G401 (cell line): ENCODE measurements at regions not wholly inside any gene's neighbourhood (a gene's known extent, or its start where the extent isn't known, plus 50 kb on each side); places are given as distances from the start of the nearest gene placed in this dataset.
"Not testable (repeated sequence)": the region's sequence is repeated elsewhere in the genome, so short reads cannot be mapped to it uniquely, and the experiment has no call there.

Source experiments
- DNase-seq: peaks from one replicate; pipeline ENCODE4 v3.0.0-alpha.2; 2015; ENCODE audit warnings: low spot score
- in situ Hi-C: cut with HindIII; loops from 2 replicates; pipeline ENCODE4 v1.10.0; 2016; ENCODE audit warnings: low sequenced_read_pairs, mixed read lengths

- in situ Hi-C loops: no loop called here
- DNase-seq: peak; percentile 15
These were observed 133.4 kb downstream of the SLC1A3 start for GRCh38 chr5:36739751-36740221.

- in situ Hi-C loops: no loop called here
- no peak for DNase-seq
These were observed 134.0 kb downstream of the SLC1A3 start for GRCh38 chr5:36740259-36740898.

- DNase-seq: no peak
- in situ Hi-C loops: no loop called here
These were observed 134.7 kb downstream of the SLC1A3 start for GRCh38 chr5:36741128-36741527.

GRCh38 chr5:36743891-36744772 lies 132.4 kb upstream of the NIPBL start:
- in situ Hi-C loops: no loop called here
- peak; percentile 19 for DNase-seq

GRCh38 chr5:36744773-36745589 lies 131.6 kb upstream of the NIPBL start:
- peak; percentile 27 for DNase-seq
- in situ Hi-C loops: no loop called here

- in situ Hi-C loops, DNase-seq: not testable (repeated sequence)
These were observed 128.8 kb upstream of the NIPBL start for GRCh38 chr5:36747794-36748193.

GRCh38 chr5:36751886-36752285 lies 124.7 kb upstream of the NIPBL start:
- in situ Hi-C loops: no loop called here
- DNase-seq: no peak

- DNase-seq: no peak
- in situ Hi-C loops: no loop called here
These were observed 121.2 kb upstream of the NIPBL start for GRCh38 chr5:36755342-36755741.

- DNase-seq: no peak
- in situ Hi-C loops: no loop called here
These were observed 120.6 kb upstream of the NIPBL start for GRCh38 chr5:36755920-36756488.

GRCh38 chr5:36756848-36757247 lies 119.7 kb upstream of the NIPBL start:
- in situ Hi-C loops: no loop called here

GRCh38 chr5:36759117-36759516 lies 117.5 kb upstream of the NIPBL start:
- no peak for DNase-seq
- in situ Hi-C loops: no loop called here

More at GRCh38 chr5:36756848-36757247, 119.7 kb upstream of the NIPBL start:
- no peak for DNase-seq

GRCh38 chr5:36763454-36763853 lies 113.1 kb upstream of the NIPBL start:
- in situ Hi-C loops: no loop called here
- no peak for DNase-seq

- in situ Hi-C loops: no loop called here
- no peak for DNase-seq
These were observed 110.7 kb upstream of the NIPBL start for GRCh38 chr5:36765876-36766275.

- in situ Hi-C loops: no loop called here
- DNase-seq: no peak
These were observed 109.6 kb upstream of the NIPBL start for GRCh38 chr5:36766981-36767380.

GRCh38 chr5:36768450-36768849 lies 108.1 kb upstream of the NIPBL start:
- in situ Hi-C loops: no loop called here
- no peak for DNase-seq

- no peak for DNase-seq
- in situ Hi-C loops: no loop called here
These were observed 107.3 kb upstream of the NIPBL start for GRCh38 chr5:36769129-36769770.

GRCh38 chr5:36770125-36770524 lies 106.4 kb upstream of the NIPBL start:
- in situ Hi-C loops: no loop called here
- DNase-seq: no peak

- DNase-seq: no peak
- in situ Hi-C loops: no loop called here
These were observed 104.1 kb upstream of the NIPBL start for GRCh38 chr5:36772276-36773140.
